ENCODE measurements at regions not wholly inside any gene's neighbourhood (a gene's known extent, or its start where the extent isn't known, plus 50 kb on each side); places are given as distances from the start of the nearest gene placed in this dataset.

DNA sequence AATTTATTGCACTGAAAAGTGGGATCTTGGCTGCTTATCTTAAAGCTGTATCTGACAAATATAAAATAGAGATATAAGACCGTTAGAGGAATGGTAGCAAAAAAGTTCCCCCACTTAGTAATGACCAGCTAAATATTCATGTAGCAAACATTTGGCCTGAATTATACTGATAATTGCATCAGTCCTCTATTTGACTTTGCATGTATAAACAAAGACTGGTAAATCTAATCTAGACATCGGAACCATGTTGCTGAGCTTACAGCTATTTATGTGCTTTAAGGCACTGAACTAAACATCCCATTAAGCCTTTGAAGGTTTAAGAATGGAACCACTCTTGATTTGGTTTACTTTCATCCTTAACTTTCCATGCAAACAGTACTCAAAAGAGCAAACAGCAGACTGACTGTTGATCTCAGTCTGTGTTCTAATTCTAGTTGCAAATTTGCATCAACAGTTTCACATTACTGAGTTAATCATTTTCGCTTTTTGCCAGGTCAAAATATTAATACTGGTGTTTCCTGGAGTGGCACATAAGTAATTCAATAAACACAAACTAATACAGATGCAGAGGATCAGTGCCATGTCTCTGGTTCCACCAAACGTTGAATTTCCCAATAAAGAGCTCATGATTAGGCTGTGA lies 203.5 kb upstream of the HTR2A start:
- no peak for DNase-seq

DNA sequence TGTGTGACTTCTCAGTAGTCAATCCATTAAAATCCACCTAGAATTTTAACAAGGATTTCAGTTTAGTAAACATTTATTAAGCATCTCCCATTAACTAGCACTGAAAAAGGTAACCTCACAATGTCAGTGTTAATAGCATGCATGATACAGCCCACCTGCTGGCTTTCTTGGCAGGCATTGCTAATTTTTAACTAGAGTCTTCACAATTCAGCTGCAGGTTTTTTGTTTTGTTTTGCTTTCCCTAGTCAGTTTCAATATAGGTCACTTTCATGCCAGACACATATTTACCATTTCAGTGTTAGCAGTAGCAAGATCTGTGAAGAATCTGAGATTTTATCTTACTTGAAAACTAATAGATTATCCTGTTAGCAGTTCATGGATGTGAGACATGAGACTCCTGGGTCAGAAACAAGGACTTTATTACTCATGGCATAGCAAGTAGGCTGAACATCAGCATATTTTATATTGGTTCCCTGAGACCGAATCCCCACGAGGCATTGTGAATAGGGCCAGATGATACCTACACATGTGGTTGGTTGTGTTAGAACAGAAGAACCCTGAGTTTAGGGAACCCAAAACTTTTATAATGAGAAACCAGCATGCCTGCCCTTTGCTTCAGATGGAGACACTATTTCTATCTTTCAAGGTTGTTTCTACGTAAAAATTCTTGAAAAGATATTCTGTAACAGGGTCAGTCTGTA lies 198.0 kb upstream of the HTR2A start:
- DNase-seq: no peak

DNA sequence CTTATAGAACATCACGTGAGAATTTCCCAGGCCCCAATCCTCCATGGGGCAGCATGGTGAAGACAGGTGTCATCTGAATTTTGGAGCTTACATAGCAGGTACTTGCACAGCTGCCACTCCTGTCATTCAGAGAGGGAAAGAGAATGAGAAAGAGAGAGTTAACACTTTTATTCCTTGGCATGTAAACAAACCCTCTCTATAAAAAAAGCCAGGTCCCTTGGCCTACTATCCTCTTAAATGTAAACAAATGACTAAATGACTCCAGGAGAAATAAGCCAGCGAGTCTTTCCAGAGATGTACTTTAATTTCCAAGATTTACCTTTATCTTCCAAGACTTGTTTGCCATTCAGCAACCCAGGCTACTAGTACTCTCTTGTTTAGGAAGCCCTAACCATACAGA lies 195.3 kb upstream of the HTR2A start:
- DNase-seq: no peak

DNA sequence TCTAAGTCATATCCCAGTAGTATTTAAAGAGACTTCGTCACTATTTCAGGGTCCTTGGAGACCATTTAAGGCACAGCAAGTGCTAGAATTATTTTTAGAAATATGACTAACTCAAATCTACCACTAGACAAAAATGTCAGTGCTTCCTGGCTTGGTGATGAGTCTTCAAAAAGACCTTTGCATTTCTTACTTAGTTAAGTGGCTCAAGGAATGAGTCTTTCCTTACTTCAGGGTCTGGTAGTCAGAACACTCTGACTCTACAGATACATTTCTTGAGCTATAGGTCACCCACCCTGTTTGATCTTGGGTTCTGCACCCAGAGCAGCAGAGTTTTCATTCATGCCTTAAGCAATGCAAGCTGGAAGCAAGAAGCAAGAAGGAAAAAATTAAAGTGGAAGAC lies 191.0 kb upstream of the HTR2A start:
- DNase-seq: no peak

DNA sequence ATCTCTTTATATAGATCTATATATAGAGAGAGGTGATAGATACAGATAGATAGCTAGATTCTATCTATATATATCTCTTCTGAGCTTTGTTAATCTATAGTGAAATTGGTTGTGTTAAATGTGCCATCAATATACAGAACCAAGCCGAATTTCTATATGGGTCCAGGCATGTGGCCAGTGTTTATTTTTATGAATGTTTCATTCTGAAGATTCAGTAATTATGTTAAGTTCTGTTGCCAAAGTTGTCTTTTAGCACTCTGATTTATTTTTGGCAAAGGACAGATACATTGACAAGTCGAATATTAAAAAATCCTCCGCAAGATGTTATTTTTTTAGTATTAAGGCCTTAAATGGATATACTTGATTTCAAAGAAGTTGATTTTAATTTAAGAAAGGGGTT lies 190.4 kb upstream of the HTR2A start:
- DNase-seq: no peak

DNA sequence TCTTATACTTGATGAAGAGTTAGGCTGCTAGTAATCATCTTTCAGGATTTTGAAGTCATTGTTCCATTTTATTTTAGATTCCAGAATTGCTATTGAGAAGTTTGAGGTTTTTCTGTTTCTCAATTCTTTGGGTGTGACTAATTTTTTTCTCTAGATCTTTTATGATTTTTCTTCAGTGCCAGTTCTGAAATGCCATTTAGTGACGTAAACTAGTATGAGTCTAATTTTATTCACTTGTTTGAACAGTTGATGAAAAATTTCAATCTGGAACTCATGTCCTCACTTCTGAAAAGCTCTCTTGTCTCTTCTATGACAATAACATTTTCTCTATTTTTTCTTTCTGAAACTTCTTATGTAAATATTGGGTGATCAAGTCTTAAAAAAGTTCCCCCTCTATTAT lies 188.5 kb upstream of the HTR2A start:
- no peak for DNase-seq

DNA sequence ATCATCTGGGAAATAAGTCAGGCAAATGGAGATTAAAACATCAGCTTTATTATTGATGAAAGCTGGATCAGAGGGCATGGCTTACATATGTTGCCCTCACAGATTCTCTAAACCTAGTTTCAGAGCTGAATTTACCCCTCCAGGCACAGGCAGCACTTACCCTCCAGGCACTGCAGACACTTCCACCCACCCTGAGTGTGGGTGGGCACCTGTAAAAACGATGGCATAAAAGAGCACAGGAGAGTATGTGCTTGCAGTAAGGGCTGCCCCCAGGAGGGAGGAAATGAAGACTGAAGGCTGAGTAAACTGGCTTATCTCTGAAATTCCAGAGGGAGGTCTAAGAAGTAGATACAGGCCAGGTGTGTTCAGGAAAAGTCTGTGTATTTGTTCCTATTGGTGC lies 185.0 kb upstream of the HTR2A start:
- no peak for DNase-seq

DNA sequence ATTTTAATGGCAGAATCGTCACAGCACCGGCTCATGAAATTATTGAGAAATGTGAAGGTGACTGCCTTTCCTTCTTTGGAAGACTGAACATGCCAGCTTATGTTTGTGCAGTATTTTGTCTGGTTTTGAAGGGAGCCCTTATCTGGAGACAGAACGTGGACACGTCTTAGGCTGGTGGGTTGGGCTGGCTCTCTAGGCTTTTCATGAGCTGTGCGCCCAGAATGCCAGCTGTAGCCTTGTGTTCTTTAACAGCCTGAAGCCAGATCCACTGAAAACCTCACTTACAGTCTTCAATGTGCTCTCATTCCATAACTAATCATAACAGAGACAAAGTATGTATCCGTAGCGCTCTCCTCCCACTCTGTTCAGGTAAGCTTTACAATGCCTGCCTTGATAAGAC lies 184.4 kb upstream of the HTR2A start:
- DNase-seq: no peak

DNA sequence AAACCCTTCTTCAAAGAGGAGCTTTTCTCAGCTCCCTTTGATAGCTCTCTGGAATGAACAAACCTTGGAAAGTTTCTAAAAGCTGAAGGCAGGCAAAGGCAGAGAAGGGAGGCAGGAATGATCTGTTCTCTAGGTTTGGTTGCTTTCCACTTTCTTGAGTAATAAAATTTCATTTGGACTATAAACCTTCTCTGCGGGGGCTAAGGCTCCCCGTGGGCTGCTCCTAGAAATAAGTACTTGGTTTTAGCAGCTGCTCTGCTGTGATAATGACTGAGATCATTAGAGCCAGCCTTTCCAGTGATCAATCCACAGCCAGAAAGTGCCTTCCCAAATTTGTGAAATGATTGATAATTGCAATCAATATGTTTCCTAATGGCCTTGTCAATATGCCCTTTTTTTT lies 183.8 kb upstream of the HTR2A start:
- DNase-seq: no peak

DNA sequence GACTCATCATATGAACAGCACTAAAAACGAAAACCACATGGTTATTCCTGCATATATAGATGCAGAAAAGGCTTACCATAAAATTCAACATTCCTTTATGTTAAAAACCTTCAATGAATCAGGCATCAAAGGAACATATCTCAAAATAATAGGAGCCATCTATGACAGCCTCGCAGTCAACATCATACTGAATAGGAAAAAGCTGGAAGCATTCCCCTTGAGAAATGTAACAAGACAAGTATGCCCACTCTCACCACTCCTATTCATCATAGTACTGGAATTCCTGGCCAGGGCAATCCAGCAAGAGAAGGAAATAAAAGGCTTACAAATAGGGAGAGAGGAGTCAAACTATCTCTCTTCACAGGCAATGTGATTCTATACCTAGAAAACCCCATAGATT lies 179.6 kb upstream of the HTR2A start:
- DNase-seq: no peak

DNA sequence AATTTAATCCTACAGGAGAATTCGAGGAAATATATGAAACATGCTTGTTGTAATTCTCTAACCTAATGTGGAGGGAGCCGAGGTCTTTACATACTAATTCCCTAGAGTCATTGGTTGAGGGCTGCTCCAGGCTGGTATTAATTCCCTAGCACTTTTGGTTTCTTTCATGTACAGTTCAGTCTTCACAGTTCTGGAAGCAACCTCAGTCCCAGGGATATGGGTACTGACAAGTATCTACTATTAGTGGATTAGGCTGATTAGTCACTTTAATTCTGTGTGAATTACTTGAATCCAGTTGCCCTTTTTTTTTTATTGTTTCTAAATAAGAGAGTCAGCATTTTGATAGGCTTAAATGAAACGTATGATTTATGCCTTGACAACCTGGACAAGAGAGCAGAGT lies 172.3 kb upstream of the HTR2A start:
- DNase-seq: no peak

DNA sequence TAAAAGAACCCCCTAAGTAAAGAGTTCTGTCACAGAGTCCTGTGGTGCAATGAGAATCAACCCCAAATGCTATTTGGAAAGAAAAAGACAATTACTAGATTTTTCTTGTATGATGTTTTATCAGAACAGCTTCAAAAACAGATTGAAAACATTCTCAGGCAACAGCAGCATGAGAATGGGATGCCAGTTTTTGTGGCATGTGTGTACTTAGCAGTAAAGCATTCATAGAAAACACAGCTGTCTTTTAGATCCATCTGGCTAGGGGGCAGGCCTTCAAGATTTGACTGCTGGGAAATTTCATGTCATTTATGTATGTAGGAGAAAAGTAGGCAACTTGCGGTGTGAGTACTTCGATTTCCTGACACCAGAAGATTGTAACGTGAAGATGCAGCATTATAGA lies 170.5 kb upstream of the HTR2A start:
- DNase-seq: no peak

DNA sequence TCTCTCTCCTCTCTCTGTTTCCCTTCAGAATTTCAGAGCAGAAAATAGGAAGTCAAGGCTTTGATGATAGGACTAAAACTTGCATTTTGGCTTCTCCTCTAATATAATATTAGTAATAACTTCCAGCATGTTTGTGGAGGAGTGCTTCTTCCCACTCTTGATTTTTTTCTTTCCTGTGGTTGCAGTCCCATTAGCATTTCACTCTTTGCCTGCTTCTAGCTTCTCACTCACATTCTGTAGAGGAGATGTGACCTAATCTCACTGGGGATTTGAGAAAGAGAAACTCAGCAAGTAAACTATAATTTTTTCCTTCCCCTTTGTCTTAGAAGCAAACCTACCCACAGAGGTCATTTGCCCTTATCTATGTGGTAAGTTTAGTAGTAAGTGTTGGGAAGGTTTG lies 169.4 kb upstream of the HTR2A start:
- DNase-seq: no peak

DNA sequence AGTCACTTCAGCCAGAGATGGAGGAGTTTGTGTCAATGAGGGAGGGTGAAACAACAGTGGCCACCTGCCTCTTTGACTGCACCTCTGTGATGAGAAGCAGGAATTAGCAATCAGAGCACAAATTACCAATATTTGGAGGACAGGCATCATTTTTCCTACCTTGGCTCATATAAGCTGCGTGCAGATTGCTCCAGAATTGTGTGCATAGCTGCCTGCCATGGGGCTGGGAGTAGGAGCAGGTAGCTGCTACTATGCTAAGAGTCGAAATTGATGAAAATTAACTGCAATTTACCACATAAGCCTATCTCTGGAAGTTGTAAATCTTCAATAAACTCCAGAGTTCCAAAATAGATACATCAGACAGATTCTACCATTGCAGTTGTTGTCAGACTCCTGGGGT lies 167.5 kb upstream of the HTR2A start:
- DNase-seq: no peak

DNA sequence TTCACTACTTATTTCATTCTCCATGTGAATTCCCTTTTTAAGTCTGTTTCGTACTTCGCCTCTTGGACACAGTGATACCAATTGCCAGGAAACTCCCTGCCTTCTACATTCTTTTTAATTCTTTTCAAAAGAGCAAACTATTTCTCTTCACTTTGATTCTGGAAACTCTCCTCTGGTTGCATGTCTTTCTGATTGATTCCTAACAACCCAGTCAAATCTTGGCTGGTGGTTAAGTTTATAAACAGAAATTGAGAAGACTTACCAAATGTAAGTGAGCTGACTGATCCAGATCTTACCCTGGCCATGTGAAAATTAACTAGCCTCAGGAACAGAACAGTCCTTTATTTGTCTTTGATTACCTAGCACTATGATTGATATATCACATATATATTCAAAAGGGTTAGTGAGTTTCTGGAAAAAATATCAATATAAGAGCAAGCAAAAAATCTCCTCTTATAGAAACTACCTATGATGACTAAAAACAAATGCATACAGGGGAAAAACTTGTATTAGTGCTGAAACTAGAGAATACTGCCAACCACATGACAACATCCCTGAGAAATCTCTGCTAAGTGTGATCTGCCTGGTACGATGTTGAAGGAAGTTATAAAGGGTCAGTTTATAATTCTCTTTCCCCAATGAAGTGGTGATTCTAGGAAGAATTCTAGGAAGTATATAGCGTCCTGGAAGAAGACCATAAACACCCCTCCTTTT lies 152.6 kb upstream of the HTR2A start:
- DNase-seq: no peak

DNA sequence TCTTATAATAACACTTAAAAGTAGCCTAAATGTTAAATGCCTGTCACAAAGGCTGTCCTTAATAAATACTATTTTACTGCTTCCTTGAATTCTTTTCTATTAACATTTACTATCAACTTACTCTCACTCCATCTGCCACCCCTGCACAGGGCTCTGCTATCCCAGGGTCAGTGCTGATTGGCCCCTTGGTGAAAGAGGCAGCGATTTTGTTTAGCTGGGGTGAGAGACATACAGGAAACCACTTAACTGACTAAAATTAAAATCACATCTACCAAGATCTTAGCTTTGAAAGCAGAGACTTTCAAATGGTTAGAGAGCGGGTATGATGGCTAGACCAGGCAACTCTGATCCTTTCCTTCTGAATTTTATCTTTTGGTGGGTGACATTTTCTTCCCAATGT lies 149.9 kb upstream of the HTR2A start:
- DNase-seq: no peak

DNA sequence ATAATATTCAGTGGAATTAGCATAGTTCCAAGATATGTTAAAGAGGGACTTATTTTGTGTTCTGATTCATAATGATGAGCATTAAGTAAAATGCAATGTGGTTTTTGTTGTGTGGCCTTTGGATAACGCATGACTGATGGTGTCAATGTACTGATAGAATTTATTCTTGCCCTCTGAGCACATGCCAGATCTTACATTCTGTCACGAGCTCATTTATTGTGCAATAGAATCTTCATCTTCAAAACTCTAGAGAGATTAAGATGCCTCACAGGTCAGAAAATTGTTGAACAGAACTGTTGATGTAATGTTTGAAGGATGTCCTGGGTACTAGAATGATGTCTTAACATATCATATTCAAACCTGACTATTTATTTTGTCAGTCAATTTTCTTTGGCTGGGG lies 148.0 kb upstream of the HTR2A start:
- DNase-seq: no peak

DNA sequence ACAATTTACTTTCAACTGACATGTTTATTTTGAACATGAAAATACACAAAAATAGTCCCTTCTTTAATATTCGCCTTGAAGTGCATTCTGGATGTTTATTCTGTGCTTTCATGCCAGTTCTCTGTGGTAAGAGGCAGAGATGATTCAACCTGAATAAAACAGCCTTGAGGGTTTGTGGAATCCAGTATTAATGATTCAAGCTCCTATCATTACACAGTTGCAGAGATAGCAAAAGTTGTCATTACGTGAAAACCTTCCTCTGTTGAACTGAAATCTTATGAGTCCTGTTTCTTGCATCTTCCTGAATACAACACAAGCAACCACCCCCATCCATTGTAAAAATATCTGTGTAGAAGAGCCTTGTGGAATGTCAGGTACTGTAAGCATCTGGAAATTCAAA lies 142.3 kb upstream of the HTR2A start:
- no peak for DNase-seq

DNA sequence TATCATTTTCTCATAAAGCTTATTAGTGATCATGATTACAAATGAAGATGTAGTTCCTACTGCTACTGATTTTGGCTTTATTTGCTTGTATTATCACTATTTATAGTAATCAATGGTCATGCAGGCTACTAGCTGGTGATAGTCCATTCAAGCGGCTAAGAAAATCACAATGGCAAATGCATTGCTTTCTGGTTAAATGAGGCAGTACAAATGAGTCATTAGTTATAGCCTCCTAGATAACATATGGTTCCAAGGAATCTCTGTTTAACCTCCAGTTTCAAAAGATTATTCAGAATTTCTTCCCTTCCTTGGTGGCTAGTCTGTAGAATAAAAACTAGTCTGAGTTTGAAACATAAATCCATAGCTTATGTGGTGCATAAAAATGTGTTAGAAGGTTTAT lies 141.3 kb upstream of the HTR2A start:
- no peak for DNase-seq

DNA sequence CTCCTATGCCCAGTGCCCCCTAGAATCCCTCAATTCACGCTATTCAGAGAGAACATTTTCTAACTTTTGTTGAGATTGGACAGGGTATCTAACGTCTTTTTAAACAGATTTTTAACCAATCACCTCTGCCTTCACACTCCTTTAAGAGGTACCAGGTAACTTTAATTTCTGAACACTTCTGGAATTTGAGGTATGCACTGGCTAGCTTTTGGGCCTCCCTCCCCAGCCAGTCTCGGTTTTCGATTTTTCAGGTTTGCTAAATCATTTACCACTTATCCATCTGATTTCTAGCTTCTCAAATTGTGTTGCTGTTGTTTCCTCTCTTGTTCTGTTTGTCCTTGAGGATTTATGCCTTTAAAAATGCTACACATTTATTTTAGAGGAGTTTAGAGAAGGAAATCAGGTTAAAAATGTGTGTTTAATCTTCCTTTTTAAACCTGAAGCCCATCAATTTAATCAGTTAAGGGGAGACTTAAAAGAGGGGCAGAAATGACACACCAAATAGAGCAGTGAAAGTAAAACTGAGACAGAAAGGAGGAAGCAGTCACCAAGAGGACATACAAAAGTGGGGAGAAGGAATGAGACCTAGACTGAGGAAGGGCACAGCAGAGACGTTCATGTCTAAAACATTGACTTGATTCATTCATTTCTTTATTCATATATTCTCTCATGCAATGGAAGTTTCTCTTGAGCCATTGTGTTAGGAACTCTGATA lies 139.6 kb upstream of the HTR2A start:
- DNase-seq: no peak

DNA sequence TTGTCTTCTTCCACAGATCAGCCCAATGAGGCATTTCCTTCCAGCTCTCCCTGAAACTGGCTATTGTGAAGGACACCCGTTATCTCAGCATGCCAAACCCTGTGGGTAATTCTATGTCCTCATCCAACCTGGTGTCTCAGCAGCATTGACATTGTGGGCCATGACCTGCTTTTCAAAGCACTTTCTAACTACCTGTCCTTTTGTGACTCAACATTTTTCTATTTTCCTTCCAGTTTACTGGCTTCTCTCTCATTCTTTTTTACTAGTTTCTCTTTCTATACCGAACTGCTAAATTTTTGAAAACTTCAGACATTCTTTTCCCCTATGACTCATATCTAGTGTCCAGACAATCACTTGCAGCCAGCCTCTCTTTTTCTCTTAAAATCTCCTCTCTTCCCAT lies 136.4 kb upstream of the HTR2A start:
- DNase-seq: no peak

DNA sequence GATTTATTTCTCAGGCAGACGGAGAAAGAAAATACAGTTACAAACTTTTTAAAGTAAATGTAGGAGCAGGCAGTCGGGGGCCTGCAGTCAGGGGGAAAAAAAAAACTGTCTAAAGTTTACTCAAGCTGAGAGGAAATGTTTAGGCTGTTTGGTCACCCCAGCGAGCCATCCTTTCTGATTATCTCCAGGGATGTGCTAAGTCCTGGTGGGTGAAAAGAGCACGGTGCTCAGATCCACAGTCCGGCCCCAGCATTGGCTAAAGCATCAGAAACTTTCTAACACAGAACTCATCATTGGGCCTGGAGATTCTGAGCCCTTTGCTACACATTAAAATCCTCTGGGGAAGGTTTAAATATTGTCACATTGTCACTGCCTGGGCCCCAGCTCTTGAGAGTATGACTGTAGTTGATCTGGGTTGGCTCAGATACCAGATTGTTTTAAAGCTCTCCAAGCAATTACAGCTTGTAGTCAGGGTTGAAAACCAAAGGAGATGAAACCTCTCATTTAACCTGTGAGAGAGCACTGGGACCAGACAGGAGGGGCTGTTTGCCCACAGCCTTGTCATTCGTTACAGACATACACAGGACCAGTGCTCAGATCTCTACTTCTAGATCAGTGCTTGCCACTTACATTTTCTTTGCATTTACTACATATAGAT lies 131.1 kb upstream of the HTR2A start:
- no peak for DNase-seq

DNA sequence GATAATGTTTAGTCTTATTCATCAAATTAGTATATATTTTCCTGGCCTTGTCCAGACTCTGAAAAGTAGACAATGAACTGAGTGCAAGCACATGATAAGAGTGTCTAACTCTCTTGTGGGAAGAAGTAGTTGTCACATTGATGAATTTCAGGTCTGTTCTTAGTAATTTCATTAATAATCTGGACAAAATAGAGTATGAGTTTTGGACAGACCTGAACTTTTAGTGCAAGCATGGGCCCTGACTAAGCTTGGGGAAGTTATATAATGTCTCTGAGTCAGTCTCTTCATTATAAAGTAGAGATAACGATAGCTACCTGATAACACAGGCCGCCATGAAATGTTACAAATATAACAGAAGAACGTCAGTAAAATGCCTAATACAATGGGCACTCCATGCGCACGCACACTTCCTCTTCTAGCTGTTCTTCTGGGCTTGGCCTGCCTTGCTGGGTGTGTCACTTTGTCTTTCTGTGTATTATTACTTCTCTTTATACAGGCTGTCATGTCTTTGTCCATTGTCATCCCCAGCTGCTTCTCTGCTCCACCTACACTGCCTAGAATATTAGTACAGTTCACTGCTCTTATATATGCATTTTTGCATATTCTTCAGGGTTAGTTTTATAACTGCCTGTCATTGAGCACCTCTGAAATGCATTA lies 129.1 kb upstream of the HTR2A start:
- DNase-seq: no peak

Data from femur (tissue), 1 donor.